ENCODE measurements at regions not wholly inside any gene's neighbourhood (a gene's known extent, or its start where the extent isn't known, plus 50 kb on each side); places are given as distances from the start of the nearest gene placed in this dataset.

- ATAC-seq (ENCODE audit: low FRiP score): no peak
- DNase-seq (ENCODE audit: low spot score): no peak
- TF ChIP-seq CTCF (IDR thresholded peaks at IDR 0.05): no peak
These were observed 456.2 kb downstream of the EPHA4 start for GRCh38 chr2:221115944-221116343.

- no peak for TF ChIP-seq CTCF (IDR thresholded peaks at IDR 0.05)
- DNase-seq (ENCODE audit: low spot score) (no peak), ATAC-seq (ENCODE audit: low FRiP score) (no peak)
These were observed 451.5 kb downstream of the EPHA4 start for GRCh38 chr2:221120643-221121042.

- ATAC-seq (ENCODE audit: low FRiP score) (no peak), DNase-seq (ENCODE audit: low spot score) (no peak)
These were observed 448.7 kb downstream of the EPHA4 start for GRCh38 chr2:221123396-221123795.

GRCh38 chr2:221124532-221125240 lies 447.4 kb downstream of the EPHA4 start:
- TF ChIP-seq CTCF (IDR thresholded peaks at IDR 0.05): no peak
- DNase-seq (ENCODE audit: low spot score): no peak
- ATAC-seq (ENCODE audit: low FRiP score): no peak

More at GRCh38 chr2:221123396-221123795, 448.7 kb downstream of the EPHA4 start:
- TF ChIP-seq CTCF (IDR thresholded peaks at IDR 0.05): no peak

- ATAC-seq (ENCODE audit: low FRiP score) (no peak), DNase-seq (ENCODE audit: low spot score) (no peak)
- no peak for TF ChIP-seq CTCF (IDR thresholded peaks at IDR 0.05)
These were observed 446.4 kb downstream of the EPHA4 start for GRCh38 chr2:221125691-221126090.

GRCh38 chr2:221129657-221130056 lies 442.4 kb downstream of the EPHA4 start:
- no peak for TF ChIP-seq CTCF (IDR thresholded peaks at IDR 0.05)
- DNase-seq (ENCODE audit: low spot score) (no peak), ATAC-seq (ENCODE audit: low FRiP score) (no peak)

- no peak for ATAC-seq (ENCODE audit: low FRiP score)
- no peak for TF ChIP-seq CTCF (IDR thresholded peaks at IDR 0.05)
These were observed 441.7 kb downstream of the EPHA4 start for GRCh38 chr2:221130431-221130830.

More at GRCh38 chr2:221130431-221130830, 441.7 kb downstream of the EPHA4 start:
- DNase-seq (ENCODE audit: low spot score): no peak

Measured in omental fat pad (tissue), 3 donors.